ENCODE measurements at regions not wholly inside any gene's neighbourhood (a gene's known extent, or its start where the extent isn't known, plus 50 kb on each side); places are given as distances from the start of the nearest gene placed in this dataset.

DNA sequence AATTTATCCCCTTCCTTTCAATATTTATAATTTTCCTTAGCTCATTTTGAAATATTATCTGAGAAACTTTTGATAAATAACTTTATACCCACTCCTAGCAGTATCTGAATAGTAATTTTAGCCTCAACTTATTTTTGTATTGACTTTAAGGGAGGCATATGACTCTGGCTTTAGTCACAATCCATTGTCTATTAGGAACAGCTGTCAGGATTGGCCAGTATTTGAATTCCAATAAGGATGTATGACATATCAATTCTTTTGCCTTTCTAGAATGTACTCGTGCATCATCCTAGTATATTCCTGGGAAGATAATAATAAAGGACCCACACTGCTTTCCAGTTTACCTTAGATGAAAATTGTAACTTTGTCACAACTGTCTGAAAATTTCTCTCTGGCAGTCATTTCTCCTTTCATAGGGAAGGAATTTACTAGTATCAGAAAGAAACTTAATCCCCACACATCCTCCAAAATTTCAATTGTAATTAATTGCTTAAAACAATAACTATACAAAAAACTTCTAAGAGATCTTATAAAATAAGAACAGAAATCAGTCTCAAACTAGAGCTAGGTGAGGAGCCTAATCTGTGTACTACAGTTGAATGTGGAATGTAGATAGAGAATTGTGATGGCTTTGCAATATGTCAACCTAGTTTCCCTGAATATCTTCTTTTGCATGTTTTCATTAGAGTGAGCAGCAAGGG lies 121.0 kb upstream of the EPHA5 start:
- ChIA-PET POLR2A (ENCODE audit: low non-redundant PET) (no interaction called here), CTCF (no interaction called here)
- Histone ChIP-seq H3K9me3 (ENCODE audit: low read depth, low read length, poor library complexity, severe bottlenecking) (no peaks in the 10 kb centered on the region), H3K4me1 (ENCODE audit: insufficient read depth, low read length, poor library complexity, severe bottlenecking) (peaks cover 7% of the 10 kb centered on the region), H3K36me3 (ENCODE audit: insufficient read depth, low read length, poor library complexity, severe bottlenecking) (no peaks in the 10 kb centered on the region), H3K4me3 (ENCODE audit: low read depth, low read length, poor library complexity, severe bottlenecking) (no peak overlapping the region), H3K27ac (ENCODE audit: low read depth, low read length, poor library complexity, severe bottlenecking) (no peak overlapping the region), H3K27me3 (replicated peaks; ENCODE audit: insufficient read depth, low read depth, low read length, poor library complexity) (no peaks in the 10 kb centered on the region)
- no TSS peak for BruUV-seq (replicated peaks)
- TF ChIP-seq EZH2 (IDR thresholded peaks at IDR 0.05; ENCODE audit: borderline replicate concordance, low read depth, low read length, poor library complexity, severe bottlenecking), result no peak
- TF ChIP-seq, protein P1, sequence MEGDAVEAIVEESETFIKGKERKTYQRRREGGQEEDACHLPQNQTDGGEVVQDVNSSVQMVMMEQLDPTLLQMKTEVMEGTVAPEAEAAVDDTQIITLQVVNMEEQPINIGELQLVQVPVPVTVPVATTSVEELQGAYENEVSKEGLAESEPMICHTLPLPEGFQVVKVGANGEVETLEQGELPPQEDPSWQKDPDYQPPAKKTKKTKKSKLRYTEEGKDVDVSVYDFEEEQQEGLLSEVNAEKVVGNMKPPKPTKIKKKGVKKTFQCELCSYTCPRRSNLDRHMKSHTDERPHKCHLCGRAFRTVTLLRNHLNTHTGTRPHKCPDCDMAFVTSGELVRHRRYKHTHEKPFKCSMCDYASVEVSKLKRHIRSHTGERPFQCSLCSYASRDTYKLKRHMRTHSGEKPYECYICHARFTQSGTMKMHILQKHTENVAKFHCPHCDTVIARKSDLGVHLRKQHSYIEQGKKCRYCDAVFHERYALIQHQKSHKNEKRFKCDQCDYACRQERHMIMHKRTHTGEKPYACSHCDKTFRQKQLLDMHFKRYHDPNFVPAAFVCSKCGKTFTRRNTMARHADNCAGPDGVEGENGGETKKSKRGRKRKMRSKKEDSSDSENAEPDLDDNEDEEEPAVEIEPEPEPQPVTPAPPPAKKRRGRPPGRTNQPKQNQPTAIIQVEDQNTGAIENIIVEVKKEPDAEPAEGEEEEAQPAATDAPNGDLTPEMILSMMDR (conservative IDR thresholded peaks at IDR 0.05; ENCODE audit: low read depth, low read length), result no peak
- DNase-seq (ENCODE audit: low spot score), result no peak
- intact Hi-C loops (cut with micrococcal nuclease; ENCODE audit: unreplicated experiment), result no loop called here

DNA sequence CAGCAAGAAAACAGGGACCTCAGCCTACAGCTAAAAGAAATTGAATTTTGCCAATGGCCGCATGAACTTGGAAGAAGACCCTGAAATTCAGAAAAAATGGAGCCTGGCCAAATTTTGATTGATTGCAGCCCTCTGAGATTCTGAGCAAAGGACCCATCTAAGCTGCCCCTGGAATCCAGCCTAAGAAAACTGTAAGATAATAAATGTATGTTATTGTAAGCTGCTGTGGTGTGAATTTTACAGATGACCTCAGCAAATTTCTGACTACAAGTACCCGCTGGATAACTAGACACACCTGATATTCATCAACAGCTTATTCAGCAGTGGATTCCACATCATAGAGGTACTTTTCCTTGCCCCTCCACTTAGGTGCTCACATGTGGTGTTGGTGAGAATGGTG lies 119.5 kb upstream of the EPHA5 start:
- Histone ChIP-seq H3K4me1 (ENCODE audit: insufficient read depth, low read length, poor library complexity, severe bottlenecking) (peaks cover 7% of the 10 kb centered on the region), H3K27me3 (replicated peaks; ENCODE audit: insufficient read depth, low read depth, low read length, poor library complexity) (no peaks in the 10 kb centered on the region), H3K4me3 (ENCODE audit: low read depth, low read length, poor library complexity, severe bottlenecking) (no peak overlapping the region), H3K27ac (ENCODE audit: low read depth, low read length, poor library complexity, severe bottlenecking) (no peak overlapping the region), H3K9me3 (ENCODE audit: low read depth, low read length, poor library complexity, severe bottlenecking) (no peaks in the 10 kb centered on the region), H3K36me3 (ENCODE audit: insufficient read depth, low read length, poor library complexity, severe bottlenecking) (no peaks in the 10 kb centered on the region)
- ChIA-PET CTCF (no interaction called here), POLR2A (ENCODE audit: low non-redundant PET) (no interaction called here)
- intact Hi-C loops (cut with micrococcal nuclease; ENCODE audit: unreplicated experiment), result no loop called here
- BruUV-seq (replicated peaks), result no TSS peak
- no peak for TF ChIP-seq EZH2 (IDR thresholded peaks at IDR 0.05; ENCODE audit: borderline replicate concordance, low read depth, low read length, poor library complexity, severe bottlenecking)
- TF ChIP-seq, protein P1 (conservative IDR thresholded peaks at IDR 0.05; ENCODE audit: low read depth, low read length), result no peak
- no peak for DNase-seq (ENCODE audit: low spot score)

DNA sequence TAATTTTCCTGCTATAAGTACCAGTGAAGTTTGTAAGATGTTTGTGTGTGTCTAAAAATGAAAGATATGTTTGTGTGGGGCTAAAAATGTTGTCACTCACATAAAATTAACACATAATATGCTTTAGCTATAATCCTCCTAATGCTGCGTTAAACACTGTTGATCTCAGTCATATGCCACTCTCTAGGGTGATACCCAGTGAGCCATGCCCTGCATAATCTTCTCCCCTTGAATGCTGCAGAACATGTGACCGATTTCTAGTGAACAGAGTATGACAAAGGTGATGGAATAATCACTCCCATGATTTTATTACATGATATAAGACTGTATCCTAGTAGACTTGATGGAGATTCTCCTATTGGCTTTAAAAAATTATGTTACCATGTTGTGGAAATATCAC lies 119.1 kb upstream of the EPHA5 start:
- ChIA-PET CTCF (no interaction called here), POLR2A (ENCODE audit: low non-redundant PET) (no interaction called here)
- TF ChIP-seq, protein P1 (conservative IDR thresholded peaks at IDR 0.05; ENCODE audit: low read depth, low read length), result no peak
- no peak for TF ChIP-seq EZH2 (IDR thresholded peaks at IDR 0.05; ENCODE audit: borderline replicate concordance, low read depth, low read length, poor library complexity, severe bottlenecking)
- Histone ChIP-seq H3K4me1 (ENCODE audit: insufficient read depth, low read length, poor library complexity, severe bottlenecking) (peaks cover 7% of the 10 kb centered on the region), H3K9me3 (ENCODE audit: low read depth, low read length, poor library complexity, severe bottlenecking) (no peaks in the 10 kb centered on the region), H3K27me3 (replicated peaks; ENCODE audit: insufficient read depth, low read depth, low read length, poor library complexity) (no peaks in the 10 kb centered on the region), H3K36me3 (ENCODE audit: insufficient read depth, low read length, poor library complexity, severe bottlenecking) (no peaks in the 10 kb centered on the region), H3K4me3 (ENCODE audit: low read depth, low read length, poor library complexity, severe bottlenecking) (no peak overlapping the region), H3K27ac (ENCODE audit: low read depth, low read length, poor library complexity, severe bottlenecking) (no peak overlapping the region)
- intact Hi-C loops (cut with micrococcal nuclease; ENCODE audit: unreplicated experiment), result no loop called here
- BruUV-seq (replicated peaks), result no TSS peak
- DNase-seq (ENCODE audit: low spot score), result no peak
